H1 (cell line): ENCODE measurements at regions not wholly inside any gene's neighbourhood (a gene's known extent, or its start where the extent isn't known, plus 50 kb on each side); places are given as distances from the start of the nearest gene placed in this dataset.

ENCODE experiments used
- CTCF ChIA-PET: fragments of 300-600 bp; sonication (Branson Sonifier 250); formaldehyde crosslinking; loops from one replicate; lab custom pipeline; 2021; ENCODE audit not compliant: partially characterized antibody; lab: Charles Lee
- POLR2A ChIA-PET: fragments of 300-600 bp; sonication (Branson Sonifier 250); formaldehyde crosslinking; loops from one replicate; lab custom pipeline; 2021; ENCODE audit warnings: inconsistent platforms; ENCODE audit not compliant: partially characterized antibody; lab: Charles Lee
- DNase-seq, 2 experiments: peaks; one replicate each; pipeline versions ENCODE4 v3.0.0 to v3.0.0-alpha.2; 2010 to 2022; ENCODE audit warnings: low spot score in 2 of 2, low read depth in 1 of 2, mixed read lengths in 1 of 2
- FAIRE-seq: peaks from 2 replicates; lab custom pipeline; 2011; peaks lifted over from hg19 to GRCh38; lab: Jason Lieb, UNC
- H2AFZ ChIP-seq: 2 replicates; pipeline ENCODE4 v1.8.1; 2012; ENCODE audit warnings: low read length, inconsistent platforms
- H2AK5ac ChIP-seq: 2 replicates; pipeline ENCODE4 v1.6.1; 2013; ENCODE audit warnings: low read depth, low read length
- H2BK120ac ChIP-seq: replicated peaks from 2 replicates; pipeline ENCODE3; 2013; ENCODE audit warnings: low read depth, low read length, inconsistent platforms
- H2BK12ac ChIP-seq: 2 replicates; pipeline ENCODE4 v1.6.1; 2013; ENCODE audit warnings: low read depth, low read length
- H2BK15ac ChIP-seq: 2 replicates; pipeline ENCODE4 v1.6.1; 2013; ENCODE audit warnings: low read length
- H2BK20ac ChIP-seq: 2 replicates; pipeline ENCODE4 v1.6.1; 2013; ENCODE audit warnings: low read length
- H2BK5ac ChIP-seq: 2 replicates; pipeline ENCODE4 v1.6.1; 2013; ENCODE audit warnings: low read depth, low read length
- H3K14ac ChIP-seq: 2 replicates; pipeline ENCODE4 v1.6.1; 2013; ENCODE audit warnings: inconsistent platforms; ENCODE audit not compliant: insufficient read length
- H3K18ac ChIP-seq: 2 replicates; pipeline ENCODE4 v1.6.1; 2013; ENCODE audit warnings: low read length; ENCODE audit errors: extremely low read depth
- H3K23ac ChIP-seq: 2 replicates; pipeline ENCODE4 v1.6.1; 2013; ENCODE audit warnings: inconsistent platforms; ENCODE audit not compliant: insufficient read length
- H3K23me2 ChIP-seq: 2 replicates; pipeline ENCODE4 v1.6.1; 2013; ENCODE audit warnings: low read depth, low read length
- H3K27ac ChIP-seq: 2 replicates; pipeline ENCODE4 v1.6.1; 2011; ENCODE audit warnings: low read depth, low read length, inconsistent platforms
- H3K27me3 ChIP-seq, 4 experiments: replicated peaks in 1 of 4; 1 replicate in 1 of 4; 2 replicates in 3 of 4; pipeline versions ENCODE4 v1.6.1 to v1.8.1; 2011 to 2013; ENCODE audit warnings: low read length in 3 of 4, mild to moderate bottlenecking in 3 of 4, inconsistent platforms in 2 of 4, mixed read lengths in 2 of 4, moderate library complexity in 1 of 4; ENCODE audit not compliant: control insufficient read depth in 3 of 4, insufficient read depth in 3 of 4; ENCODE audit errors: extremely low read depth in 1 of 4
- H3K36me3 ChIP-seq, 4 experiments: 2 replicates each; pipeline versions ENCODE4 v1.6.1 to v1.8.1; 2011 to 2013; ENCODE audit warnings: mild to moderate bottlenecking in 4 of 4, low read length in 3 of 4, moderate library complexity in 2 of 4, control low read depth in 1 of 4, inconsistent platforms in 1 of 4; ENCODE audit not compliant: insufficient read depth in 4 of 4, control insufficient read depth in 2 of 4
- H3K4ac ChIP-seq: replicated peaks from 2 replicates; pipeline ENCODE3; 2013; ENCODE audit warnings: low read length, low read depth, mixed read lengths, inconsistent platforms; ENCODE audit not compliant: insufficient read length
- H3K4me1 ChIP-seq, 4 experiments: replicated peaks in 1 of 4; 1 replicate in 1 of 4; 2 replicates in 3 of 4; pipeline versions ENCODE4 v1.6.1 to v1.8.1; 2011 to 2013; ENCODE audit warnings: low read length in 3 of 4, inconsistent platforms in 2 of 4, mixed read lengths in 1 of 4; ENCODE audit not compliant: insufficient read depth in 4 of 4, control insufficient read depth in 3 of 4
- H3K4me2 ChIP-seq, 2 experiments: 2 replicates each; pipeline versions ENCODE4 v1.6.1 to v1.8.1; 2011 to 2013; ENCODE audit warnings: low read depth in 2 of 2, low read length in 2 of 2, control low read depth in 1 of 2, inconsistent platforms in 1 of 2, mild to moderate bottlenecking in 1 of 2; ENCODE audit not compliant: insufficient read depth in 1 of 2
- H3K4me3 ChIP-seq, 4 experiments: fragments of 200-600, 300-600 bp in 1 of 4; sonication (generic), shearing (Covaris generic), sonication (Bioruptor Twin) in 1 of 4; 2 replicates each; pipeline versions ENCODE4 v1.5.1 to v1.8.1; 2011 to 2016; ENCODE audit warnings: low read length in 4 of 4, low read depth in 3 of 4, control low read depth in 2 of 4, inconsistent platforms in 2 of 4, mild to moderate bottlenecking in 2 of 4, mixed read lengths in 1 of 4, moderate library complexity in 1 of 4; ENCODE audit not compliant: insufficient read depth in 2 of 4; ENCODE audit errors: extremely low read depth in 1 of 4
- H3K56ac ChIP-seq: replicated peaks from 2 replicates; pipeline ENCODE3; 2013; ENCODE audit warnings: low read depth, mild to moderate bottlenecking, mixed read lengths, low read length, inconsistent platforms; ENCODE audit not compliant: insufficient read length
- H3K79me1 ChIP-seq: 2 replicates; pipeline ENCODE4 v1.6.1; 2013; ENCODE audit warnings: low read depth, low read length, control low read depth
- H3K79me2 ChIP-seq, 2 experiments: 2 replicates each; pipeline versions ENCODE4 v1.6.1 to v1.8.1; 2012 to 2013; ENCODE audit warnings: low read length in 2 of 2, mild to moderate bottlenecking in 2 of 2, inconsistent platforms in 1 of 2; ENCODE audit not compliant: insufficient read depth in 2 of 2, control insufficient read depth in 1 of 2
- H3K9ac ChIP-seq, 4 experiments: replicated peaks in 1 of 4; 1 replicate in 1 of 4; 2 replicates in 3 of 4; pipeline versions ENCODE4 v1.6.1 to v1.8.1; 2011 to 2013; ENCODE audit warnings: low read depth in 3 of 4, low read length in 3 of 4, control low read depth in 2 of 4, mild to moderate bottlenecking in 2 of 4, moderate library complexity in 2 of 4, inconsistent platforms in 1 of 4; ENCODE audit errors: extremely low read depth in 1 of 4
- H3K9me3 ChIP-seq, 2 experiments: 2 replicates each; pipeline versions ENCODE4 v1.6.1 to v1.8.1; 2012 to 2013; ENCODE audit warnings: mild to moderate bottlenecking in 2 of 2, moderate library complexity in 2 of 2, control low read depth in 1 of 2, inconsistent platforms in 1 of 2, low read depth in 1 of 2, low read length in 1 of 2, mixed read lengths in 1 of 2; ENCODE audit not compliant: insufficient read depth in 2 of 2
- H4K20me1 ChIP-seq, 2 experiments: replicated peaks in 1 of 2; 2 replicates each; pipeline versions ENCODE3 to v1.8.1; 2011 to 2013; ENCODE audit warnings: inconsistent platforms in 2 of 2, low read length in 2 of 2, mild to moderate bottlenecking in 1 of 2; ENCODE audit not compliant: insufficient read depth in 2 of 2, control insufficient read depth in 1 of 2
- H4K5ac ChIP-seq: 2 replicates; pipeline ENCODE4 v1.6.1; 2013; ENCODE audit warnings: low read length, low read depth, mixed read lengths, inconsistent platforms; ENCODE audit not compliant: insufficient read length
- H4K8ac ChIP-seq: 2 replicates; pipeline ENCODE4 v1.8.0; 2013; ENCODE audit warnings: mild to moderate bottlenecking, moderate library complexity, low read length, inconsistent platforms; ENCODE audit not compliant: insufficient read depth; ENCODE audit errors: extremely low read depth
- H4K91ac ChIP-seq: replicated peaks from 2 replicates; pipeline ENCODE3; 2013; ENCODE audit warnings: low read length, mixed read lengths, inconsistent platforms; ENCODE audit not compliant: insufficient read length
- CEBPB ChIP-seq: IDR thresholded peaks from 2 replicates; pipeline ENCODE4 v1.6.1; 2012; ENCODE audit warnings: low read depth, low read length
- CHD1 ChIP-seq: IDR thresholded peaks from 2 replicates; pipeline ENCODE4 v1.6.1; 2012; ENCODE audit warnings: low read depth, low read length, improper control_type of control experiment
- GTF2F1 ChIP-seq: IDR thresholded peaks from 2 replicates; pipeline ENCODE4 v1.6.1; 2012; ENCODE audit warnings: low read depth, low read length, improper control_type of control experiment, borderline replicate concordance
- HDAC6 ChIP-seq: IDR thresholded peaks from one replicate; pipeline ENCODE4 v1.7.1; 2012; ENCODE audit warnings: low read depth, mild to moderate bottlenecking, inconsistent platforms, low read length, moderate library complexity
- JUN ChIP-seq: IDR thresholded peaks from 2 replicates; pipeline ENCODE4 v1.6.1; 2011; ENCODE audit warnings: low read depth, mild to moderate bottlenecking, improper control_type of control experiment, low read length
- RBBP5 ChIP-seq: IDR thresholded peaks from 2 replicates; pipeline ENCODE4 v1.7.1; 2012; ENCODE audit warnings: low read depth, mild to moderate bottlenecking, inconsistent platforms, low read length, moderate library complexity, borderline replicate concordance
- SIN3A ChIP-seq, 2 experiments: IDR thresholded peaks in 1 of 2; conservative IDR thresholded peaks in 1 of 2; 2 replicates each; pipeline ENCODE4 v1.6.1; 2011 to 2012; ENCODE audit warnings: low read length in 2 of 2, improper control_type of control experiment in 1 of 2, low read depth in 1 of 2, mild to moderate bottlenecking in 1 of 2
- TBP ChIP-seq: IDR thresholded peaks from 2 replicates; pipeline ENCODE4 v1.6.1; 2011; ENCODE audit warnings: low read depth, low read length, improper control_type of control experiment
- USF2 ChIP-seq: IDR thresholded peaks from 2 replicates; pipeline ENCODE4 v1.6.1; 2011; ENCODE audit warnings: low read length, improper control_type of control experiment
- ZNF274 ChIP-seq: IDR thresholded peaks from 2 replicates; pipeline ENCODE4 v1.7.0; 2012; ENCODE audit warnings: low read length, borderline replicate concordance; ENCODE audit errors: extremely low read depth
- WGBS, 2 experiments: shearing (Covaris generic) in 1 of 2; methylation state at CpG; one replicate each; pipeline versions ENCODE4 v1.1.6 to v1.1.7; 2013 to 2015; ENCODE audit warnings: low lambda C conversion rate in 2 of 2, mixed read lengths in 2 of 2, inconsistent platforms in 1 of 2, low coverage in 1 of 2, missing lambda C conversion rate in 1 of 2; ENCODE audit not compliant: insufficient replicate concordance in 2 of 2, insufficient coverage in 1 of 2, insufficient read length in 1 of 2; ENCODE audit errors: extremely low coverage in 1 of 2, missing lambda C conversion rate in 1 of 2; 5-methylcytosine and 5-hydroxymethylcytosine counted together

- 81% methylated on average over 6 of the region's 6 CpGs; no CpG with 5 or more reads in 1 of the 2 experiments for WGBS, 2 experiments
- POLR2A ChIA-PET = interaction anchor here (1.0 kb wide), 1 partner anchor 11 kb away, joined by 3 read pairs; no protein-coding TSS in a partner anchor
- TF ChIP-seq RBBP5 (no peak), JUN (no peak), HDAC6 (no peak), USF2 (no peak), SIN3A (conservative IDR thresholded peaks at IDR 0.05 in 1 of 2, IDR thresholded peaks at IDR 0.05 in 1 of 2; ENCODE audit: low read depth in 1 of 2, low read length in 2 of 2) (no peak), ZNF274 (no peak), CHD1 (no peak), CEBPB (no peak), GTF2F1 (no peak), TBP (no peak)
Measured at GRCh38 chr2:216922175-216922780, 62.4 kb upstream of the TNP1 start.

More at GRCh38 chr2:216922175-216922780, 62.4 kb upstream of the TNP1 start:
- Histone ChIP-seq H3K9me3 (no peaks in the 10 kb centered on the region), H2BK20ac (no peak overlapping the region), H3K4me2 (no peak overlapping the region), H2BK15ac (no peak overlapping the region), H3K9ac (no peak overlapping the region), H4K8ac (no peak overlapping the region), H3K18ac (no peak overlapping the region), H3K79me1 (no peaks in the 10 kb centered on the region), H2AK5ac (no peak overlapping the region), H4K20me1 (no peaks in the 10 kb centered on the region), H3K56ac (no peak overlapping the region), H3K36me3 (no peaks in the 10 kb centered on the region), H3K27me3 (no peaks in the 10 kb centered on the region), H2BK120ac (no peak overlapping the region), H4K91ac (no peak overlapping the region), H3K23me2 (no peaks in the 10 kb centered on the region), H3K79me2 (no peaks in the 10 kb centered on the region), H3K27ac (no peak overlapping the region), H2AFZ (no peak overlapping the region), H3K14ac (no peak overlapping the region), H3K4me3 (no peak overlapping the region), H4K5ac (no peak overlapping the region), H2BK5ac (no peak overlapping the region), H3K4me1 (0 out of 7 replicates have a peak, but pooled peaks cover 0 to 2% (median 0%) of the 10 kb centered on the region in 4 experiments), H3K4ac (no peak overlapping the region), H2BK12ac (no peak overlapping the region), H3K23ac (no peak overlapping the region)
- FAIRE-seq (no peak), DNase-seq (no peak)
- CTCF ChIA-PET = no interaction called here
